ENCODE measurements at regions not wholly inside any gene's neighbourhood (a gene's known extent, or its start where the extent isn't known, plus 50 kb on each side); places are given as distances from the start of the nearest gene placed in this dataset.

GRCh38 chr3:180469149-180469548, 132.8 kb upstream of the TTC14 start:
- no peak overlapping the region for H3K4me3 ChIP-seq (ENCODE audit: low read depth, low read length)
- DNase-seq (ENCODE audit: low read depth): no peak
- no peak for TF ChIP-seq CTCF (conservative IDR thresholded peaks at IDR 0.05; ENCODE audit: low read depth, low read length)

DNA sequence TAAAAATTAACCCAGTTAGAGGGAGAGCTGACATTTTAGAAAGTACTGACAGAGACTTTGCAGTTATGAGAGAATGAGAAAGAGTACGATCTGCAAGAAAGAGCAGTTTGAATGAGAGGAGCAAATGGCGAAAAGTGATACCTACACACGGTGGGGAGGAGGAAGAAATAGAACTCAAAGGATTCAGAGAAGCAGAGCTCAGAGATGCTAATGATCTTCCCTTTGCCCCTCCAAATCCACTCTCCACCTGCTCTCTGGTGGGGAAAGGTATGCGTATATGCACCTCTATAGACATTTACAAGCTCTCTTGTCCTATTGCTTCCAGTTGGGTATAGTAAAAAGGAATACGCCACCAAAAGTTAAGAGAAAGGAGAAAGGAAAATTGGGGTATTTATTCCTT, 123.3 kb upstream of the TTC14 start:
- no peak for TF ChIP-seq CTCF (conservative IDR thresholded peaks at IDR 0.05; ENCODE audit: low read depth, low read length)

GRCh38 chr3:180492047-180492446, 109.9 kb upstream of the TTC14 start:
- H3K4me3 ChIP-seq (ENCODE audit: low read depth, low read length): no peak overlapping the region
- DNase-seq (ENCODE audit: low read depth): no peak
- no peak for TF ChIP-seq CTCF (conservative IDR thresholded peaks at IDR 0.05; ENCODE audit: low read depth, low read length)

More for the DNA sequence above, 123.3 kb upstream of the TTC14 start:
- DNase-seq (ENCODE audit: low read depth): no peak
- H3K4me3 ChIP-seq (ENCODE audit: low read depth, low read length): no peak overlapping the region

- no peak overlapping the region for H3K4me3 ChIP-seq (ENCODE audit: low read depth, low read length)
- TF ChIP-seq CTCF (conservative IDR thresholded peaks at IDR 0.05; ENCODE audit: low read depth, low read length): no peak
- no peak for DNase-seq (ENCODE audit: low read depth)
Observed at GRCh38 chr3:180496995-180497394, 105.0 kb upstream of the TTC14 start.

- no peak for TF ChIP-seq CTCF (conservative IDR thresholded peaks at IDR 0.05; ENCODE audit: low read depth, low read length)
- H3K4me3 ChIP-seq (ENCODE audit: low read depth, low read length): no peak overlapping the region
- no peak for DNase-seq (ENCODE audit: low read depth)
Observed at GRCh38 chr3:180516368-180516767, 85.6 kb upstream of the TTC14 start.

DNA sequence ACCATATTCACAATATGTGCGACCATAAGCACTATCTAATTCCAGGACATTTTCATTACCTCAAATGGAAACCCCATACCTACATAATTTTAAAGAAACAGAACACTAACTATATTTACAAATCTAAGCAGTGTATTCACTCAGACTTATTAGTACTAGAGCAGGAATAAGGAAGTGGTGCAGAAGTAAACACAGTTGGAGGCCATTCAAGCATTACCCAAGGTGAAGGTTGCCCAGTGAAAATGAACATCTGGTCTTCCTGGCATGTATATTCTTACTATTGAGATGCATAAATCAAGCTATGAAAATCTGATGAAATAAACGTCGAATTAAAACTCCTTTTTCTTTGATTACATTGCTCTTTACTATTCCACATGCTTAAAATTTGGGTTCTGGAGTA, 78.9 kb upstream of the TTC14 start:
- H3K4me3 ChIP-seq (ENCODE audit: low read depth, low read length): no peak overlapping the region
- no peak for TF ChIP-seq CTCF (conservative IDR thresholded peaks at IDR 0.05; ENCODE audit: low read depth, low read length)
- no peak for DNase-seq (ENCODE audit: low read depth)

DNA sequence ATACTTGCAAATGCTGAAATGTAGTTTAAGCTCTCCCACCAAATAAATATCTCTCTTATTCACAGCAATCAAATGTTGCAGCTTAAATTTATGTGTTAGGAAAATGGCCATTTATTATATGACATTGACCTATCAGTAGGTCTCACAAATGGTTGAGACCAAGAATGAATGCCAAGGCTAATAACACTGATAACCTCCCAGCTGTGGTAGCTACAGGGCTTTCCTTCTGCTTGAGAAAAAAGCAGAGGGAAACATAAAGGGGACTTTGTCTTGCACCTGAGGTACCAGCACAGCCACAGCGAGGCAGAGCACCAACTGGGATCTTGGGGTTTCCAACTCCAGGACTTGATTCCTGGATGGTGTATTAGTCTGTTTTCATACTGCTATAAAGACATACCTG, 73.1 kb upstream of the TTC14 start:
- no peak for TF ChIP-seq CTCF (conservative IDR thresholded peaks at IDR 0.05; ENCODE audit: low read depth, low read length)
- DNase-seq (ENCODE audit: low read depth): no peak
- H3K4me3 ChIP-seq (ENCODE audit: low read depth, low read length): no peak overlapping the region
